ENCODE measurements at regions not wholly inside any gene's neighbourhood (a gene's known extent, or its start where the extent isn't known, plus 50 kb on each side); places are given as distances from the start of the nearest gene placed in this dataset.

- DNase-seq (ENCODE audit: low read depth): peak; percentile 6
Observed at GRCh38 chr12:45587877-45588533, 141.5 kb upstream of the ARID2 start.

GRCh38 chr12:45590646-45591045 is 138.9 kb upstream of the ARID2 start:
- DNase-seq (ENCODE audit: low read depth): no peak

GRCh38 chr12:45591635-45592034 is 137.9 kb upstream of the ARID2 start:
- no peak for DNase-seq (ENCODE audit: low read depth)

- DNase-seq (ENCODE audit: low read depth): no peak
Observed at GRCh38 chr12:45596366-45596765, 133.1 kb upstream of the ARID2 start.

GRCh38 chr12:45598336-45598735 is 131.2 kb upstream of the ARID2 start:
- no peak for DNase-seq (ENCODE audit: low read depth)

- DNase-seq (ENCODE audit: low read depth): peak; percentile 17
Observed at GRCh38 chr12:45598761-45599160, 130.7 kb upstream of the ARID2 start.

- no peak for DNase-seq (ENCODE audit: low read depth)
Observed at GRCh38 chr12:45599196-45599595, 130.3 kb upstream of the ARID2 start.

- no peak for DNase-seq (ENCODE audit: low read depth)
Observed at GRCh38 chr12:45601390-45601789, 128.1 kb upstream of the ARID2 start.

- DNase-seq (ENCODE audit: low read depth): no peak
Observed at GRCh38 chr12:45601888-45602287, 127.6 kb upstream of the ARID2 start.

GRCh38 chr12:45605624-45606023 is 123.9 kb upstream of the ARID2 start:
- no peak for DNase-seq (ENCODE audit: low read depth)

- no peak for DNase-seq (ENCODE audit: low read depth)
Observed at GRCh38 chr12:45611061-45611460, 118.4 kb upstream of the ARID2 start.

GRCh38 chr12:45611495-45611894 is 118.0 kb upstream of the ARID2 start:
- no peak for DNase-seq (ENCODE audit: low read depth)

GRCh38 chr12:45612044-45612794 is 117.3 kb upstream of the ARID2 start:
- DNase-seq (ENCODE audit: low read depth): no peak

- DNase-seq (ENCODE audit: low read depth): no peak
Observed at GRCh38 chr12:45613296-45613695, 116.2 kb upstream of the ARID2 start.

GRCh38 chr12:45613855-45614254 is 115.7 kb upstream of the ARID2 start:
- no peak for DNase-seq (ENCODE audit: low read depth)

- DNase-seq (ENCODE audit: low read depth): peak; percentile 67
Observed at GRCh38 chr12:45615268-45615667, 114.2 kb upstream of the ARID2 start.

- DNase-seq (ENCODE audit: low read depth): no peak
Observed at GRCh38 chr12:45619736-45620135, 109.8 kb upstream of the ARID2 start.

GRCh38 chr12:45621703-45622102 is 107.8 kb upstream of the ARID2 start:
- no peak for DNase-seq (ENCODE audit: low read depth)

- no peak for DNase-seq (ENCODE audit: low read depth)
Observed at GRCh38 chr12:45622210-45622937, 107.1 kb upstream of the ARID2 start.

- no peak for DNase-seq (ENCODE audit: low read depth)
Observed at GRCh38 chr12:45623221-45623620, 106.3 kb upstream of the ARID2 start.

- no peak for DNase-seq (ENCODE audit: low read depth)
Observed at GRCh38 chr12:45623940-45624339, 105.6 kb upstream of the ARID2 start.

GRCh38 chr12:45626965-45627364 is 102.5 kb upstream of the ARID2 start:
- no peak for DNase-seq (ENCODE audit: low read depth)

- no peak for DNase-seq (ENCODE audit: low read depth)
Observed at GRCh38 chr12:45627407-45628069, 102.0 kb upstream of the ARID2 start.

Measured in fibroblast of gingiva (primary cell).